ENCODE measurements at regions not wholly inside any gene's neighbourhood (a gene's known extent, or its start where the extent isn't known, plus 50 kb on each side); places are given as distances from the start of the nearest gene placed in this dataset.
"Not testable (repeated sequence)": the region's sequence is repeated elsewhere in the genome, so short reads cannot be mapped to it uniquely, and the experiment has no call there.

- TF ChIP-seq POLR2A (IDR thresholded peaks at IDR 0.05) (no peak), EP300 (IDR thresholded peaks at IDR 0.05) (no peak)
- H3K4me3 ChIP-seq: no peak overlapping the region
- peaks cover 0 to 6% (median 0%) of the 10 kb centered on the region in 3 donors for H3K4me1 ChIP-seq
- no peak for ATAC-seq
- 52 to 81% methylated on average over 3 of the region's 3 CpGs for WGBS, 2 donors (ENCODE audit: low coverage in 1 of 2)
- no peaks in the 10 kb centered on the region for H3K9me3 ChIP-seq
- H3K36me3 ChIP-seq: no peaks in the 10 kb centered on the region
- no peaks in the 10 kb centered on the region for H3K27me3 ChIP-seq
- H3K27ac ChIP-seq: no peak overlapping the region
Measured at GRCh38 chr10:33861833-33862232, 527.4 kb upstream of the NRP1 start.

DNA sequence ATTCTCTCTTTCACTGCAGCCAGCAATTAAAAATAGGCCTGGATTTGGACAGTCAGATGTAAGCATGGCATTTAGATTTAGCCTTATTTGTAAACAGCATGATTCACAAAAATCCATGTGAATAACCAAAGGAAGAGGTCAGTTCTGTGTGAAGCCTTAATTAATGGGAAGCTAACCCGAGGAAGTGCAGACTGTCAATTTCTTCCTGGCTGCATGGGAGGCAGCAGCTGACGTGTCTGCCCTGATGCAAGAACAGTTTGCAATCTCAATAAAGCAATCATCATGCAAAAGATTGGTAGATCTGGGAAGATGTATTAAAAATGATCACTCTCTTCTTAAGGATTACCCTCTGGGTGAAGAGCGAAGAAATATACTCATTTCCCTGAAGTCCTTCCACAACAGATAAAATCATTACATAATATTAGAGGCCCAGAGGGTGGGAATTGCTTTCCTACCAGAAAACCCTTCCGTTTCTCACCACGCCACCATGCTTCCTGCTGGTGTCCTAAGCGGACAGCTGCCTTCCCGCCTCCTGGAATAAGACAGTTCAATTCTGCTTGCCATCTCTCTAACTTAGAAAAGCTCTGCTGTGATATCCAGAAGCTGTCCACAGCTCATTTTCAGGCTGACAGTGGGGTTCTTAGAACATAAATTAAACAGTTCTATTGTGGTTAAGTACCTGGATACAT is 526.7 kb upstream of the NRP1 start:
- Histone ChIP-seq H3K36me3 (no peaks in the 10 kb centered on the region), H3K27me3 (no peaks in the 10 kb centered on the region), H3K27ac (no peak overlapping the region), H3K4me1 (peaks cover 0 to 6% (median 0%) of the 10 kb centered on the region in 3 donors), H3K9me3 (no peaks in the 10 kb centered on the region), H3K4me3 (no peak overlapping the region)
- 69 to 100% methylated on average over 1 to 6 of the region's 7 CpGs for WGBS, 2 donors (ENCODE audit: low coverage in 1 of 2)
- no peak for ATAC-seq
- TF ChIP-seq POLR2A (IDR thresholded peaks at IDR 0.05): no peak
- TF ChIP-seq POLR2AphosphoS5 (IDR thresholded peaks at IDR 0.05): no peak
- TF ChIP-seq CTCF (IDR thresholded peaks at IDR 0.05): no peak
- no peak for TF ChIP-seq EP300 (IDR thresholded peaks at IDR 0.05)

DNA sequence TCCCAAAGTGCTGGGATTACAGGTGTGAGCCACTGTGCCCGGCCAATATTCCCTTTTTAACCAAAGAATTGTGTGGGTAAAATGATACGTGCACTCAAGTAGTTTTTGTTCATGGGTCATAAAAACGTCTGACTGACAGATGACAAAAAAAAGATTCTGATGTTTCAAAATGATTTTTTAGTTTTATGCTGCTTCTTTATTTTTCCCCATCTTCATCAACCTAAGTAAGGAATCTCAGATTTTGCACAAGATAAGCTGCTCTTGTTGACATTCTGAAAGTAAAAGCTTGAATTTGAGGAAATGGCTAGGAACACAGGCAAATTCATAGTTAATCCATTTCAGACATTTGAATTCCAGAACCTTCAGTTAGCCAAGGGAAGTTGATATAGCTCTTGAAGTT is 526.1 kb upstream of the NRP1 start:
- 74 to 100% methylated on average over 3 of the region's 3 CpGs for WGBS, 2 donors (ENCODE audit: low coverage in 1 of 2)
- H3K4me1 ChIP-seq: peaks cover 0 to 6% (median 0%) of the 10 kb centered on the region in 3 donors
- H3K36me3 ChIP-seq: no peaks in the 10 kb centered on the region
- no peak for ATAC-seq
- TF ChIP-seq CTCF (IDR thresholded peaks at IDR 0.05): no peak
- no peak for TF ChIP-seq EP300 (IDR thresholded peaks at IDR 0.05)
- no peak for TF ChIP-seq POLR2AphosphoS5 (IDR thresholded peaks at IDR 0.05)
- no peak for TF ChIP-seq POLR2A (IDR thresholded peaks at IDR 0.05)
- no peaks in the 10 kb centered on the region for H3K9me3 ChIP-seq
- H3K27me3 ChIP-seq: no peaks in the 10 kb centered on the region
- H3K4me3 ChIP-seq: no peak overlapping the region
- no peak overlapping the region for H3K27ac ChIP-seq

- WGBS, 2 donors (ENCODE audit: low coverage in 1 of 2): 97 to 98% methylated on average over 6 of the region's 6 CpGs
- H3K27ac ChIP-seq: no peak overlapping the region
- H3K4me1 ChIP-seq: peaks cover 0 to 6% (median 0%) of the 10 kb centered on the region in 3 donors
- no peaks in the 10 kb centered on the region for H3K36me3 ChIP-seq
- H3K27me3 ChIP-seq: no peaks in the 10 kb centered on the region
- no peak overlapping the region for H3K4me3 ChIP-seq
- no peaks in the 10 kb centered on the region for H3K9me3 ChIP-seq
- ATAC-seq: no peak
- TF ChIP-seq CTCF (IDR thresholded peaks at IDR 0.05) (no peak), POLR2AphosphoS5 (IDR thresholded peaks at IDR 0.05) (no peak), EP300 (IDR thresholded peaks at IDR 0.05) (no peak), POLR2A (IDR thresholded peaks at IDR 0.05) (no peak)
Measured at GRCh38 chr10:33859319-33860022, 525.0 kb upstream of the NRP1 start.

DNA sequence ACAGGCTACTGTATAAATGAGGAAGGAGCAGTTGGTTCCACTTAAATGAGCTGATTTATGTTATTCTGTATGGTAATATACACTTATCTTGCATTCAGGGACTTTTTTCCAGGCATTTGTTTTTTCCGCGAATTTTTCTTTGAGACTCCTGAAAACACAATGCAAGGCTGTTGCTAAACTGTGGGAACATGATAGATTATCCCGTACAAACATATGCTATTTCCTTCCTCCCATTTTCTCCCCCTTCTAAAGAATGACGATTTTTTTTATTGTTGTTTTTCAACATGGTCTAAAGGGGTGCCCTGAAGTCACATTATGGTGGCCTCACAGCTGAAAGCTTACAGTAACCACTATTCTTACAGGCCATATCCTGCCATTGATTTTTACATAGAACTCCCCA is 523.9 kb upstream of the NRP1 start:
- no peaks in the 10 kb centered on the region for H3K36me3 ChIP-seq
- no peak for ATAC-seq
- no peak overlapping the region for H3K27ac ChIP-seq
- H3K4me1 ChIP-seq: peaks cover 0 to 6% (median 0%) of the 10 kb centered on the region in 3 donors
- no peaks in the 10 kb centered on the region for H3K27me3 ChIP-seq
- H3K9me3 ChIP-seq: peaks cover 0 to under 1% (median 0%) of the 10 kb centered on the region in 3 donors
- no peak for TF ChIP-seq POLR2A (IDR thresholded peaks at IDR 0.05)
- no peak for TF ChIP-seq CTCF (IDR thresholded peaks at IDR 0.05)
- no peak for TF ChIP-seq EP300 (IDR thresholded peaks at IDR 0.05)
- TF ChIP-seq POLR2AphosphoS5 (IDR thresholded peaks at IDR 0.05): no peak
- 63 to 74% methylated on average over 4 of the region's 4 CpGs for WGBS, 2 donors (ENCODE audit: low coverage in 1 of 2)
- H3K4me3 ChIP-seq: no peak overlapping the region

DNA sequence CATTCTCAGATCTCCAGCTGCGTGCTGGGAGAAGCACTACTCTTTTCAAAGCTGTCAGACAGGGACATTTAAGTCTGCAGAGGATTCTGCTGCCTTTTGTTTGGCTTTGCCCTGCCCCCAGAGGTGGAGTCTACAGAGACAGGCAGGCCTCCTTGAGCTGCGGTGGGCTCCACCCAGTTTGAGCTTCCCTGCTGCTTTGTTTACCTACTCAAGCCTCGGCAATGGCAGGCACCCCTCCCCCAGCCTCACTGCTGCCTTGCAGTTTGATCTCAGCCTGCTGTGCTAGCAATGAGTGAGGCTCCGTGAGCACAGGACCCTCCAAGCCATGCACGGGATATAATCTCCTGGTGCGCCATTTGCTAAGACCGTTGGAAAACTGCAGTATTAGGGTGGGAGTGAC is 518.8 kb upstream of the NRP1 start:
- ATAC-seq, H3K27me3 ChIP-seq, H3K4me1 ChIP-seq, H3K9me3 ChIP-seq, H3K4me3 ChIP-seq, H3K27ac ChIP-seq, H3K36me3 ChIP-seq: not testable (repeated sequence)
- WGBS, 2 donors (ENCODE audit: low coverage in 1 of 2): 89% methylated on average over 6 of the region's 7 CpGs; no CpG with 5 or more reads in 1 of the 2 donors
